Endothelial cell of umbilical vein (primary cell): ENCODE measurements at regions not wholly inside any gene's neighbourhood (a gene's known extent, or its start where the extent isn't known, plus 50 kb on each side); places are given as distances from the start of the nearest gene placed in this dataset.

ENCODE experiments used
- BruUV-seq: library from RNA; stranded (reverse); fragments of 400-500 nt; replicated peaks from 2 replicates; lab custom pipeline; 2021; lab: Mats Ljungman, UMichigan
- CTCF ChIA-PET: fragments of 300-600, 350-600 bp; sonication (Branson Sonifier 250); formaldehyde crosslinking; loops from one replicate; lab custom pipeline; 2021; ENCODE audit warnings: antibody characterized with exemption, inconsistent platforms; lab: Charles Lee
- POLR2A ChIA-PET: fragments of 300-600, 350-600 bp; sonication (Branson Sonifier 250); formaldehyde crosslinking; loops from one replicate; lab custom pipeline; 2021; ENCODE audit warnings: antibody characterized with exemption, inconsistent platforms; lab: Charles Lee
- DNase-seq: peaks from one replicate; pipeline ENCODE4 v3.0.0-alpha.2; 2011; ENCODE audit warnings: low read depth, low spot score
- FAIRE-seq: peaks from 2 replicates; lab custom pipeline; 2011; peaks lifted over from hg19 to GRCh38; lab: Jason Lieb, UNC
- H2AFZ ChIP-seq: 2 replicates; pipeline ENCODE4 v1.6.0; 2012; ENCODE audit warnings: low read depth, low read length, control low read depth, inconsistent platforms
- H3K27ac ChIP-seq: 2 replicates; pipeline ENCODE4 v1.5.1; 2011; ENCODE audit warnings: low read depth, mild to moderate bottlenecking, control low read depth, low read length, moderate library complexity; ENCODE audit not compliant: insufficient read depth
- H3K27me3 ChIP-seq, 2 experiments: 2 replicates each; pipeline versions ENCODE4 v1.6.0 to v1.6.1; 2011; ENCODE audit warnings: low read length in 2 of 2, mixed read lengths in 1 of 2; ENCODE audit not compliant: control insufficient read depth in 2 of 2, insufficient read depth in 2 of 2
- H3K36me3 ChIP-seq, 2 experiments: 2 replicates in 1 of 2; 3 replicates in 1 of 2; pipeline ENCODE4 v1.5.1; 2011; ENCODE audit warnings: low read length in 2 of 2, mild to moderate bottlenecking in 1 of 2, moderate library complexity in 1 of 2; ENCODE audit not compliant: control insufficient read depth in 2 of 2, insufficient read depth in 2 of 2; ENCODE audit errors: extremely low read depth in 1 of 2
- H3K4me1 ChIP-seq: 3 replicates; pipeline ENCODE4 v1.5.1; 2011; ENCODE audit warnings: mild to moderate bottlenecking, low read length; ENCODE audit not compliant: control insufficient read depth, insufficient read depth; ENCODE audit errors: extremely low read depth
- H3K4me2 ChIP-seq: 2 replicates; pipeline ENCODE4 v1.6.1; 2011; ENCODE audit warnings: low read length, control low read depth, mixed read lengths; ENCODE audit not compliant: insufficient read depth
- H3K4me3 ChIP-seq, 3 experiments: fragments of 200-600 bp in 1 of 3; sonication (generic), shearing (Covaris generic) in 1 of 3; replicated peaks in 1 of 3; 2 replicates each; pipeline ENCODE4 v1.5.1; 2011 to 2016; ENCODE audit warnings: control low read depth in 3 of 3, low read length in 3 of 3, mild to moderate bottlenecking in 2 of 3, inconsistent platforms in 1 of 3, low read depth in 1 of 3, moderate library complexity in 1 of 3; ENCODE audit not compliant: insufficient read depth in 1 of 3
- H3K79me2 ChIP-seq: 2 replicates; pipeline ENCODE4 v1.6.0; 2012; ENCODE audit warnings: low read length, inconsistent platforms; ENCODE audit not compliant: control insufficient read depth, insufficient read depth
- H3K9ac ChIP-seq: replicated peaks from 2 replicates; pipeline ENCODE3; 2011; ENCODE audit warnings: low read length, control low read depth; ENCODE audit not compliant: insufficient read depth; ENCODE audit errors: extremely low read depth
- H3K9me1 ChIP-seq: replicated peaks from 3 replicates; pipeline ENCODE4 v1.6.0; 2011; ENCODE audit warnings: mild to moderate bottlenecking, low read length; ENCODE audit not compliant: control insufficient read depth, insufficient read depth; ENCODE audit errors: extremely low read depth
- H3K9me3 ChIP-seq: replicated peaks from 2 replicates; pipeline ENCODE4 v1.5.1; 2012; ENCODE audit warnings: low read length, inconsistent platforms; ENCODE audit not compliant: control insufficient read depth, insufficient read depth
- H4K20me1 ChIP-seq: replicated peaks from 2 replicates; pipeline ENCODE3; 2011; ENCODE audit warnings: mild to moderate bottlenecking, low read length; ENCODE audit not compliant: control insufficient read depth, insufficient read depth; ENCODE audit errors: extremely low read depth
- CTCF ChIP-seq, 2 donors: IDR thresholded peaks; 1 replicate in 1 of 2; 2 replicates in 1 of 2; pipeline ENCODE4 v1.5.1; 2011; ENCODE audit warnings: low read length in 2 of 2, mild to moderate bottlenecking in 2 of 2, moderate library complexity in 2 of 2, control low read depth in 1 of 2, inconsistent platforms in 1 of 2, low read depth in 1 of 2; ENCODE audit not compliant: insufficient read depth in 1 of 2; ENCODE audit errors: extremely low read depth in 1 of 2
- EZH2 ChIP-seq: IDR thresholded peaks from 2 replicates; pipeline ENCODE4 v1.6.1; 2012; ENCODE audit warnings: borderline replicate concordance, low read depth, mild to moderate bottlenecking, moderate library complexity, low read length, inconsistent platforms; ENCODE audit not compliant: severe bottlenecking
- MYC ChIP-seq: IDR thresholded peaks from one replicate; pipeline ENCODE4 v1.6.1; 2011; ENCODE audit warnings: mild to moderate bottlenecking, low read depth, low read length
- POLR2AphosphoS5 ChIP-seq: IDR thresholded peaks from 2 replicates; pipeline ENCODE4 v1.6.1; 2012; ENCODE audit warnings: low read depth, mild to moderate bottlenecking, control low read depth, low read length, moderate library complexity; ENCODE audit not compliant: insufficient read depth
- dilution Hi-C: fragments of 300-500 bp; cut with MboI; formaldehyde crosslinking; loops from one replicate; pipeline ENCODE4 v1.15.0; 2019; ENCODE audit warnings: low sequenced_read_pairs; ENCODE audit not compliant: extremely low pct_ligation_motif_present
- intact Hi-C: fragments of 100-400 bp; cut with micrococcal nuclease; formaldehyde crosslinking; loops from one replicate; pipeline ENCODE4 v1.10.0; 2022

GRCh38 chr5:52693280-52693679 is 94.4 kb upstream of the ITGA1 start:
- DNase-seq = peak; percentile 56
- Histone ChIP-seq H3K4me1 (no peaks in the 10 kb centered on the region), H3K9me1 (no peaks in the 10 kb centered on the region), H3K27ac (no peak overlapping the region), H3K4me3 (no peak overlapping the region), H4K20me1 (no peaks in the 10 kb centered on the region), H3K4me2 (no peak overlapping the region), H3K79me2 (no peaks in the 10 kb centered on the region), H3K9ac (no peak overlapping the region), H3K36me3 (no peaks in the 10 kb centered on the region), H2AFZ (no peak overlapping the region), H3K9me3 (no peaks in the 10 kb centered on the region), H3K27me3 (peaks cover 2% of the 10 kb centered on the region in 2 experiments)
- dilution Hi-C loops (no loop called here), intact Hi-C loops (loop anchor here (1.0 to 10.0 kb wide), 6 partner anchors 12 to 402 kb away; no protein-coding TSS in a partner anchor)
- peak; percentile 55 for FAIRE-seq
- BruUV-seq = no TSS peak
- TF ChIP-seq MYC (no peak), EZH2 (no peak), CTCF (IDR thresholded peaks at IDR 0.05; ENCODE audit: extremely low read depth in 1 of 2, insufficient read depth in 1 of 2, low read depth in 1 of 2, low read length in 2 of 2) (peak; percentile 52 to 64), POLR2AphosphoS5 (no peak)
- ChIA-PET CTCF (interaction anchor here (0.6 to 6.0 kb wide), 43 partner anchors 8 to 250 kb away, joined by 3 to 96 read pairs (median 4); partner anchors contain the start of genes ITGA1 and PELO), POLR2A (no interaction called here)

GRCh38 chr5:52693836-52694235 is 93.9 kb upstream of the ITGA1 start:
- Histone ChIP-seq H3K27ac (no peak overlapping the region), H3K4me3 (no peak overlapping the region), H3K9me1 (no peaks in the 10 kb centered on the region), H3K4me2 (no peak overlapping the region), H3K4me1 (no peaks in the 10 kb centered on the region), H3K27me3 (peaks cover 2% of the 10 kb centered on the region in 2 experiments), H3K79me2 (no peaks in the 10 kb centered on the region), H4K20me1 (no peaks in the 10 kb centered on the region), H3K36me3 (no peaks in the 10 kb centered on the region), H3K9me3 (no peaks in the 10 kb centered on the region), H2AFZ (no peak overlapping the region), H3K9ac (no peak overlapping the region)
- no peak for FAIRE-seq
- no peak for DNase-seq
- TF ChIP-seq EZH2 (no peak), MYC (no peak)
- POLR2A ChIA-PET = no interaction called here
- dilution Hi-C loops (no loop called here), intact Hi-C loops (loop anchor here (1.0 to 10.0 kb wide), 6 partner anchors 11 to 401 kb away; no protein-coding TSS in a partner anchor)
- BruUV-seq = no TSS peak
- CTCF ChIA-PET = interaction anchor here (1.0 to 6.0 kb wide), 31 partner anchors 8 to 250 kb away, joined by 3 to 96 read pairs (median 4); partner anchors contain the start of genes ITGA1 and PELO
